ENCODE measurements at regions not wholly inside any gene's neighbourhood (a gene's known extent, or its start where the extent isn't known, plus 50 kb on each side); places are given as distances from the start of the nearest gene placed in this dataset.

DNA sequence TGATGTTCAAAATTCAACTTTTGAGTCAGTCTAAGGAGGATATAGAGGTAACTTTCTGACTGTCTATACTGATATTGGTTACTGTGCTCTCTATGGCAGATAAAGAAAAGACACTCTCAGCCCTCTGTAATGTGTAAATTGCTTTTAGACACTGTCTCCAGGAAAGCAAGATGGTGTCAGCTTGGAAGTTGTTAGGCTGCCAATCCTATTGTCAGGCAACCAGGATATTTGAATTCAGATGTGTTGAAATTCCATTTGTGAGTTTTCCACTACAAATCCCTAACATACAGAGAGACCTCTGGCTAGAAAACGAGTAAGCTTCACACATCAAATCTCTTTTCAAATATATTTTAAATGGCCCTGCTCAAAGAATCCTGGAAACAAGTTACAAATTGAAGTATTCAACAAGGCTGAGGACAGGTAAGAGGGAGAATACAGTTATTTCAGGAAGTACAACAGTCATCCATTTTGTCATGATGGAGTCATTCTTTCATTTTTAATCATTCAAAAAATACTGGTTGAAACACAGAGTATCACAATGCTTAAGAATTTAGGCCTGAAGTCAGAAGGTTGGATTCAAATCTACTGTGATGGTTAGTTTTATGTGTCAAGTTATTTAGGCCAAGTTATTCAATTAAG, 312.0 kb downstream of the OLFM4 start:
- Histone ChIP-seq H3K4me3 (ENCODE audit: low read depth, low read length) (no peak overlapping the region), H3K27me3 (ENCODE audit: control insufficient read depth, insufficient read depth, low read length) (no peaks in the 10 kb centered on the region), H3K36me3 (ENCODE audit: control insufficient read depth, insufficient read depth, low read length) (no peaks in the 10 kb centered on the region)
- no peak for DNase-seq (ENCODE audit: low read depth)
- TF ChIP-seq, protein P1, sequence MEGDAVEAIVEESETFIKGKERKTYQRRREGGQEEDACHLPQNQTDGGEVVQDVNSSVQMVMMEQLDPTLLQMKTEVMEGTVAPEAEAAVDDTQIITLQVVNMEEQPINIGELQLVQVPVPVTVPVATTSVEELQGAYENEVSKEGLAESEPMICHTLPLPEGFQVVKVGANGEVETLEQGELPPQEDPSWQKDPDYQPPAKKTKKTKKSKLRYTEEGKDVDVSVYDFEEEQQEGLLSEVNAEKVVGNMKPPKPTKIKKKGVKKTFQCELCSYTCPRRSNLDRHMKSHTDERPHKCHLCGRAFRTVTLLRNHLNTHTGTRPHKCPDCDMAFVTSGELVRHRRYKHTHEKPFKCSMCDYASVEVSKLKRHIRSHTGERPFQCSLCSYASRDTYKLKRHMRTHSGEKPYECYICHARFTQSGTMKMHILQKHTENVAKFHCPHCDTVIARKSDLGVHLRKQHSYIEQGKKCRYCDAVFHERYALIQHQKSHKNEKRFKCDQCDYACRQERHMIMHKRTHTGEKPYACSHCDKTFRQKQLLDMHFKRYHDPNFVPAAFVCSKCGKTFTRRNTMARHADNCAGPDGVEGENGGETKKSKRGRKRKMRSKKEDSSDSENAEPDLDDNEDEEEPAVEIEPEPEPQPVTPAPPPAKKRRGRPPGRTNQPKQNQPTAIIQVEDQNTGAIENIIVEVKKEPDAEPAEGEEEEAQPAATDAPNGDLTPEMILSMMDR (IDR thresholded peaks at IDR 0.05; ENCODE audit: insufficient read depth, low read length, poor library complexity, severe bottlenecking), result no peak

- no peak overlapping the region for H3K4me3 ChIP-seq (ENCODE audit: low read depth, low read length)
- DNase-seq (ENCODE audit: low read depth), result no peak
- no peaks in the 10 kb centered on the region for H3K36me3 ChIP-seq (ENCODE audit: control insufficient read depth, insufficient read depth, low read length)
- TF ChIP-seq, protein P1 (IDR thresholded peaks at IDR 0.05; ENCODE audit: insufficient read depth, low read length, poor library complexity, severe bottlenecking), result no peak
- H3K27me3 ChIP-seq (ENCODE audit: control insufficient read depth, insufficient read depth, low read length), result no peaks in the 10 kb centered on the region
Observed at GRCh38 chr13:53341144-53341510, 312.5 kb downstream of the OLFM4 start.

DNA sequence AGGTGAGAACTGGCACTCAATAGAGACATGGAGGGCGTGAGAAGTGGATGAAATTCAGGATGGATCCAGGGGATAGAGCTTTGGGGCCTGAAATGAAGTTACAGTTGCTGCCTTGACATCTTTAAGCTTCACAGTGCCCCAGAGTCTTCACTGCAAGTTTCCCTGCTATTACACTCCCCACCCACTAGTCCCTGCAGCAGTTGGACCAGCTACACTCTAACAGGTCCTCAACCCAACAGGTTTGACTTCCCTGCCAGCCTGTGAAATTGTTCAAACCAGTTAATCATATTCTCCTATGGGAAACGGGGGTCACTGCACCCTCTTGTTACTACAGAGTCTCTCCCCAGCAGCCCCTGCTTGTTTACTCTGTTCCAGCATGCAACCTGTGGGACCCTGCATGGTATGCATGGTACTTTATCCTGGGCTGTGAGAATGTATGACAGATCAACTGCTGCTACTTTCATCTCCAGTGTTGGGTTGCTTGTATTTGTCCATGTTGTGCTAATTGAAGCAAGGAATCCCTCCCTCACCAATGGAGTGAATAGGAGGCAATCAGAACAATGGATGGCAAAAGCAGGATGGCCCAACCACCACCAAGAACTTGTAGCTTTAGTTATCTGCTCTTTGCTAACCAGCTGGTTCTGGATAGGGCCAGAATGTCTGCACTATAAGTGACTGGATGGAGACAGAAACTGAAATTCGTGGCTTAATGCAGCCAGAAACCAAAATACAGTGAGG, 314.2 kb downstream of the OLFM4 start:
- no peak for DNase-seq (ENCODE audit: low read depth)
- no peaks in the 10 kb centered on the region for H3K36me3 ChIP-seq (ENCODE audit: control insufficient read depth, insufficient read depth, low read length)
- H3K4me3 ChIP-seq (ENCODE audit: low read depth, low read length), result no peak overlapping the region
- H3K27me3 ChIP-seq (ENCODE audit: control insufficient read depth, insufficient read depth, low read length), result no peaks in the 10 kb centered on the region
- TF ChIP-seq, protein P1 (IDR thresholded peaks at IDR 0.05; ENCODE audit: insufficient read depth, low read length, poor library complexity, severe bottlenecking), result no peak

- DNase-seq (ENCODE audit: low read depth), result no peak
- Histone ChIP-seq H3K4me3 (ENCODE audit: low read depth, low read length) (no peak overlapping the region), H3K27me3 (ENCODE audit: control insufficient read depth, insufficient read depth, low read length) (no peaks in the 10 kb centered on the region), H3K36me3 (ENCODE audit: control insufficient read depth, insufficient read depth, low read length) (no peaks in the 10 kb centered on the region)
- TF ChIP-seq, protein P1 (IDR thresholded peaks at IDR 0.05; ENCODE audit: insufficient read depth, low read length, poor library complexity, severe bottlenecking), result no peak
Observed at GRCh38 chr13:53343361-53343744, 314.7 kb downstream of the OLFM4 start.

DNA sequence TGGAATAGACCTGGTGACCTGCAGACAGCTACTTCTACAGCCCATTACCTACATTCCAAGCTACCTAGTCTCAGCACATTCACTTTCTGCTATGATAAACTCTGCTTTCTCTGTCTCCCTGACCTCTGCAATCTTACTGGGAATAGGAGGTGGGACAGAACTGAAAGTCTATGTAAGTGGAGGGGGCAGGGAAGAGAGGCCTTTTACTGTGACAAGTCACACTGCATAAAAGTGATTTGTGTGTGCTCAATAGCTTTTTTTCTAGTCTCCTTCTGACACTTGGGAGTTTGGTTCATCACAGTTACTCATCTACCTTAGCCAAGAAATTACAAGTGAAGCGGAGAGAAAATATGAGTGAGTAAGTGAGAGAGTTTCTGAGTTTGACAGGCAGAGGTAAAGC, 322.4 kb downstream of the OLFM4 start:
- H3K4me3 ChIP-seq (ENCODE audit: low read depth, low read length), result no peak overlapping the region
- TF ChIP-seq, protein P1 (IDR thresholded peaks at IDR 0.05; ENCODE audit: insufficient read depth, low read length, poor library complexity, severe bottlenecking), result no peak
- DNase-seq (ENCODE audit: low read depth), result peak; percentile 2

More for the DNA sequence above, 322.4 kb downstream of the OLFM4 start:
- no peaks in the 10 kb centered on the region for H3K27me3 ChIP-seq (ENCODE audit: control insufficient read depth, insufficient read depth, low read length)
- no peaks in the 10 kb centered on the region for H3K36me3 ChIP-seq (ENCODE audit: control insufficient read depth, insufficient read depth, low read length)
